OCI-LY7 (cell line): ENCODE measurements at regions not wholly inside any gene's neighbourhood (a gene's known extent, or its start where the extent isn't known, plus 50 kb on each side); places are given as distances from the start of the nearest gene placed in this dataset.

Source experiments
- BruUV-seq: library from RNA; stranded (reverse); fragments of 400-500 nt; replicated peaks from 2 replicates; lab custom pipeline; 2021; lab: Mats Ljungman, UMichigan
- CTCF ChIA-PET: fragments of 300-600 bp; sonication (Branson Sonifier 250); formaldehyde crosslinking; loops from one replicate; lab custom pipeline; 2022; ENCODE audit warnings: antibody characterized with exemption; ENCODE audit not compliant: unreplicated experiment; lab: Charles Lee
- POLR2A ChIA-PET: fragments of 300-600 bp; sonication (Branson Sonifier 250); formaldehyde crosslinking; loops from one replicate; lab custom pipeline; 2022; ENCODE audit warnings: antibody characterized with exemption; lab: Charles Lee
- DNase-seq: peaks from one replicate; pipeline ENCODE4 v3.0.0-alpha.2; 2015; ENCODE audit warnings: low spot score
- H2AFZ ChIP-seq: fragments of 200-600 bp; sonication (generic), shearing (Covaris generic); 2 replicates; pipeline ENCODE4 v1.6.1; 2014; ENCODE audit warnings: mild to moderate bottlenecking, antibody characterized with exemption, low read length, moderate library complexity
- H3K27ac ChIP-seq: fragments of 200-600 bp; sonication (generic); 2 replicates; pipeline ENCODE4 v1.5.1; 2014; ENCODE audit warnings: mixed run types, low read depth, mild to moderate bottlenecking, moderate library complexity, low read length, inconsistent platforms; ENCODE audit not compliant: poor library complexity, severe bottlenecking
- H3K36me3 ChIP-seq: fragments of 200-600 bp; sonication (generic); 2 replicates; pipeline ENCODE4 v1.6.1; 2014; ENCODE audit warnings: mild to moderate bottlenecking, antibody characterized with exemption, low read length, moderate library complexity, mixed read lengths; ENCODE audit not compliant: insufficient read depth
- H3K4me1 ChIP-seq: fragments of 200-600 bp; sonication (generic); 2 replicates; pipeline ENCODE4 v1.5.1; 2014; ENCODE audit warnings: mild to moderate bottlenecking, low read length; ENCODE audit not compliant: insufficient read depth, poor library complexity, severe bottlenecking
- H3K4me2 ChIP-seq: fragments of 200-600 bp; sonication (generic); 2 replicates; pipeline ENCODE4 v1.6.1; 2014; ENCODE audit warnings: mild to moderate bottlenecking, low read length
- H3K4me3 ChIP-seq: fragments of 200-600 bp; sonication (generic); 2 replicates; pipeline ENCODE4 v1.5.1; 2014; ENCODE audit warnings: mild to moderate bottlenecking, low read depth, low read length; ENCODE audit not compliant: poor library complexity, severe bottlenecking
- H3K79me2 ChIP-seq: fragments of 200-600 bp; sonication (generic); 2 replicates; pipeline ENCODE4 v1.6.1; 2016; ENCODE audit warnings: low read depth, mild to moderate bottlenecking, low read length, moderate library complexity, mixed read lengths; ENCODE audit not compliant: insufficient read depth
- H3K9me2 ChIP-seq: fragments of 200-600 bp; sonication (generic); 2 replicates; pipeline ENCODE4 v1.6.1; 2016; ENCODE audit warnings: mild to moderate bottlenecking, low read length, mixed read lengths; ENCODE audit not compliant: insufficient read depth
- H3K9me3 ChIP-seq: fragments of 200-600 bp; sonication (generic); 2 replicates; pipeline ENCODE4 v1.6.1; 2014; ENCODE audit warnings: mild to moderate bottlenecking, mixed run types, low read length, mixed read lengths
- H4K20me1 ChIP-seq: fragments of 200-600 bp; sonication (generic); 2 replicates; pipeline ENCODE4 v1.6.1; 2014; ENCODE audit warnings: mild to moderate bottlenecking, antibody characterized with exemption, low read length, moderate library complexity, mixed read lengths; ENCODE audit not compliant: insufficient read depth
- CTCF ChIP-seq: fragments of 200-600 bp; sonication (generic); conservative IDR thresholded peaks from 2 replicates; pipeline ENCODE4 v1.5.1; 2014; ENCODE audit warnings: mild to moderate bottlenecking, antibody characterized with exemption, low read length, moderate library complexity, mixed read lengths
- EZH2phosphoT487 ChIP-seq: fragments of 200-600 bp; sonication (generic); IDR thresholded peaks from 2 replicates; pipeline ENCODE4 v1.6.1; 2018; ENCODE audit warnings: low read depth, borderline replicate concordance, mild to moderate bottlenecking, mixed run types, antibody characterized with exemption, low read length, moderate library complexity, mixed read lengths
- intact Hi-C: fragments of 100-400 bp; cut with micrococcal nuclease; formaldehyde crosslinking; loops from one replicate; pipeline ENCODE4 v1.10.0; 2022; ENCODE audit not compliant: unreplicated experiment

- intact Hi-C loops, result no loop called here
- Histone ChIP-seq H3K36me3 (no peaks in the 10 kb centered on the region), H3K4me1 (no peaks in the 10 kb centered on the region), H3K27ac (no peak overlapping the region), H3K9me2 (no peaks in the 10 kb centered on the region), H3K4me2 (no peak overlapping the region), H3K4me3 (no peak overlapping the region), H4K20me1 (no peaks in the 10 kb centered on the region), H3K79me2 (no peaks in the 10 kb centered on the region), H2AFZ (no peak overlapping the region), H3K9me3 (no peaks in the 10 kb centered on the region)
- CTCF ChIA-PET, result no interaction called here
- DNase-seq, result no peak
- TF ChIP-seq CTCF (no peak), EZH2phosphoT487 (no peak)
- POLR2A ChIA-PET, result no interaction called here
- BruUV-seq, result no TSS peak
Observed at GRCh38 chr22:44647141-44647540, 54.9 kb upstream of the PRR5 start.

DNA sequence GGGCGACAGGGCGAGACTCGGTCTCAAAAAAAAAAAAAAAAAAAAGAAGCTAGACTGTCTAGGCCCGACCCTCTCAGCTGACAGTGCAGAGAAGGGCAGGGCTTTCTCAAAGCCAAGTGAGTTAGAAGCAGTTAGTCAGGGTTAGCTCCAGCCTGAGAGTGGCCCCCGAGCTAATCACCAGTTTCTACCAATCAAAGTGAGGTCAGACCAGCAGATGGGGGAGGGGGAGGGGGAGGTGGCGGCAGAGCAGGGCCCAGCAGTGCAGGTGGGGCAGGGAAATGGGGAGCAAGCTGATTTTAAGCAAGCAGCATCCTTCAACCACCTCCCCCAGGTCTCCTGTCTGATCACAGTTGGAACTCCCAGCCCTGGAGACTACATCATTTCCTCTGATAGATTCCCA is 55.3 kb upstream of the PRR5 start:
- ChIA-PET POLR2A (no interaction called here), CTCF (no interaction called here)
- H3K27ac ChIP-seq, result no peak overlapping the region
- no peaks in the 10 kb centered on the region for H3K9me2 ChIP-seq
- no peak overlapping the region for H3K4me2 ChIP-seq
- no peak for DNase-seq
- no peaks in the 10 kb centered on the region for H3K79me2 ChIP-seq
- no peaks in the 10 kb centered on the region for H3K36me3 ChIP-seq
- TF ChIP-seq EZH2phosphoT487, result no peak
- TF ChIP-seq CTCF, result no peak
- BruUV-seq, result no TSS peak
- no peak overlapping the region for H3K4me3 ChIP-seq
- H3K4me1 ChIP-seq, result no peaks in the 10 kb centered on the region
- H3K9me3 ChIP-seq, result no peaks in the 10 kb centered on the region
- no peak overlapping the region for H2AFZ ChIP-seq
- intact Hi-C loops, result no loop called here
- no peaks in the 10 kb centered on the region for H4K20me1 ChIP-seq

- no peaks in the 10 kb centered on the region for H3K9me2 ChIP-seq
- no peaks in the 10 kb centered on the region for H4K20me1 ChIP-seq
- H3K36me3 ChIP-seq, result no peaks in the 10 kb centered on the region
- no peaks in the 10 kb centered on the region for H3K4me1 ChIP-seq
- no TSS peak for BruUV-seq
- TF ChIP-seq EZH2phosphoT487, result no peak
- no peak for TF ChIP-seq CTCF
- H3K79me2 ChIP-seq, result no peaks in the 10 kb centered on the region
- H3K27ac ChIP-seq, result no peak overlapping the region
- no peak overlapping the region for H3K4me2 ChIP-seq
- no peaks in the 10 kb centered on the region for H3K9me3 ChIP-seq
- H3K4me3 ChIP-seq, result no peak overlapping the region
- ChIA-PET POLR2A (no interaction called here), CTCF (no interaction called here)
- no peak overlapping the region for H2AFZ ChIP-seq
- DNase-seq, result no peak
- intact Hi-C loops, result no loop called here
Observed at GRCh38 chr22:44646141-44646540, 55.9 kb upstream of the PRR5 start.
